ENCODE measurements at regions not wholly inside any gene's neighbourhood (a gene's known extent, or its start where the extent isn't known, plus 50 kb on each side); places are given as distances from the start of the nearest gene placed in this dataset.

GRCh38 chrX:122248681-122249080 lies 935.4 kb upstream of the GRIA3 start:
- intact Hi-C loops (cut with micrococcal nuclease; ENCODE audit: unreplicated experiment), result no loop called here
- H3K36me3 ChIP-seq (ENCODE audit: control insufficient read depth in 2 of 2, insufficient read depth in 2 of 2, low read length in 1 of 2), result no peaks in the 10 kb centered on the region
- no TSS peak for BruUV-seq (replicated peaks)
- no peak overlapping the region for H3K9ac ChIP-seq (ENCODE audit: control insufficient read depth, insufficient read depth, low read length)
- ATAC-seq, result no peak
- no peak for DNase-seq (ENCODE audit: low read depth, low spot score)
- POLR2A ChIA-PET, result no interaction called here
- H3K4me3 ChIP-seq, result no peak overlapping the region
- no peaks in the 10 kb centered on the region for H4K20me1 ChIP-seq (ENCODE audit: control insufficient read depth, insufficient read depth)
- FAIRE-seq, result no peak
- no peaks in the 10 kb centered on the region for H3K9me3 ChIP-seq (replicated peaks; ENCODE audit: control insufficient read depth, insufficient read depth, low read length)
- SMC1A ChIA-PET (ENCODE audit: uncharacterized antibody, unreplicated experiment), result interaction anchor here (1.4 kb wide), 1 partner anchor 19 kb away, joined by 3 read pairs; no protein-coding TSS in a partner anchor
- H3K4me2 ChIP-seq (ENCODE audit: control insufficient read depth, insufficient read depth), result no peak overlapping the region
- in situ Hi-C loops (cut with MboI), result no loop called here
- H3K27ac ChIP-seq (ENCODE audit: control insufficient read depth, insufficient read depth), result no peak overlapping the region
- no peak for TF ChIP-seq MYC (IDR thresholded peaks at IDR 0.05; ENCODE audit: insufficient read depth, insufficient read length, insufficient replicate concordance, low read length, severe bottlenecking)
- TF ChIP-seq, protein P1, sequence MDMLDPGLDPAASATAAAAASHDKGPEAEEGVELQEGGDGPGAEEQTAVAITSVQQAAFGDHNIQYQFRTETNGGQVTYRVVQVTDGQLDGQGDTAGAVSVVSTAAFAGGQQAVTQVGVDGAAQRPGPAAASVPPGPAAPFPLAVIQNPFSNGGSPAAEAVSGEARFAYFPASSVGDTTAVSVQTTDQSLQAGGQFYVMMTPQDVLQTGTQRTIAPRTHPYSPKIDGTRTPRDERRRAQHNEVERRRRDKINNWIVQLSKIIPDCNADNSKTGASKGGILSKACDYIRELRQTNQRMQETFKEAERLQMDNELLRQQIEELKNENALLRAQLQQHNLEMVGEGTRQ (IDR thresholded peaks at IDR 0.05; ENCODE audit: borderline replicate concordance, low read depth, low read length), result no peak
- no peak for TF ChIP-seq IKZF1 (conservative IDR thresholded peaks at IDR 0.05)
- no peaks in the 10 kb centered on the region for H3K27me3 ChIP-seq (replicated peaks in 1 of 2; ENCODE audit: control insufficient read depth in 2 of 2, insufficient read depth in 2 of 2, low read length in 1 of 2)
- CTCF ChIA-PET, result no interaction called here
- no peaks in the 10 kb centered on the region for H3K4me1 ChIP-seq (ENCODE audit: control insufficient read depth, insufficient read depth, low read length)
- no peaks in the 10 kb centered on the region for H3K79me2 ChIP-seq (ENCODE audit: control insufficient read depth, insufficient read depth, low read length)
- RAD21 ChIA-PET (ENCODE audit: unreplicated experiment), result no interaction called here
- H2AFZ ChIP-seq (ENCODE audit: control insufficient read depth, low read depth, low read length), result no peak overlapping the region

- POLR2A ChIA-PET, result no interaction called here
- FAIRE-seq (no peak), DNase-seq (ENCODE audit: low read depth, low spot score) (no peak), ATAC-seq (no peak)
- in situ Hi-C loops (cut with MboI), result no loop called here
- Histone ChIP-seq H3K9me3 (replicated peaks; ENCODE audit: control insufficient read depth, insufficient read depth, low read length) (no peaks in the 10 kb centered on the region), H3K36me3 (ENCODE audit: control insufficient read depth in 2 of 2, insufficient read depth in 2 of 2, low read length in 1 of 2) (no peaks in the 10 kb centered on the region), H4K20me1 (ENCODE audit: control insufficient read depth, insufficient read depth) (no peaks in the 10 kb centered on the region), H3K9ac (ENCODE audit: control insufficient read depth, insufficient read depth, low read length) (no peak overlapping the region), H3K27me3 (replicated peaks in 1 of 2; ENCODE audit: control insufficient read depth in 2 of 2, insufficient read depth in 2 of 2, low read length in 1 of 2) (no peaks in the 10 kb centered on the region), H3K4me3 (no peak overlapping the region), H3K4me1 (ENCODE audit: control insufficient read depth, insufficient read depth, low read length) (no peaks in the 10 kb centered on the region), H3K4me2 (ENCODE audit: control insufficient read depth, insufficient read depth) (no peak overlapping the region), H2AFZ (ENCODE audit: control insufficient read depth, low read depth, low read length) (no peak overlapping the region), H3K79me2 (ENCODE audit: control insufficient read depth, insufficient read depth, low read length) (no peaks in the 10 kb centered on the region), H3K27ac (ENCODE audit: control insufficient read depth, insufficient read depth) (no peak overlapping the region)
- 18% methylated on average over 5 of the region's 5 CpGs for WGBS (ENCODE audit: insufficient coverage, insufficient replicate concordance, low lambda C conversion rate, missing lambda C conversion rate)
- intact Hi-C loops (cut with micrococcal nuclease; ENCODE audit: unreplicated experiment), result no loop called here
- RAD21 ChIA-PET (ENCODE audit: unreplicated experiment), result no interaction called here
- CTCF ChIA-PET, result no interaction called here
- SMC1A ChIA-PET (ENCODE audit: uncharacterized antibody, unreplicated experiment), result interaction anchor here (1.2 kb wide), 1 partner anchor 69 kb away, joined by 3 read pairs; no protein-coding TSS in a partner anchor
- no TSS peak for BruUV-seq (replicated peaks)
- TF ChIP-seq CREM (IDR thresholded peaks at IDR 0.05; ENCODE audit: low read depth), result no peak
- TF ChIP-seq CHD4 (IDR thresholded peaks at IDR 0.05), result no peak
- TF ChIP-seq ZNF217 (IDR thresholded peaks at IDR 0.05), result no peak
- TF ChIP-seq CHD2 (IDR thresholded peaks at IDR 0.05; ENCODE audit: borderline replicate concordance, low read depth, low read length), result no peak
- no peak for TF ChIP-seq ASH2L (IDR thresholded peaks at IDR 0.05; ENCODE audit: borderline replicate concordance, low read depth)
- no peak for TF ChIP-seq RELA (IDR thresholded peaks at IDR 0.05; ENCODE audit: borderline replicate concordance, partially characterized antibody)
- no peak for TF ChIP-seq SIX5 (IDR thresholded peaks at IDR 0.05; ENCODE audit: low read depth, low read length, severe bottlenecking)
- no peak for TF ChIP-seq TAF1 (IDR thresholded peaks at IDR 0.05; ENCODE audit: borderline replicate concordance, low read depth, low read length)
- TF ChIP-seq, protein P2, sequence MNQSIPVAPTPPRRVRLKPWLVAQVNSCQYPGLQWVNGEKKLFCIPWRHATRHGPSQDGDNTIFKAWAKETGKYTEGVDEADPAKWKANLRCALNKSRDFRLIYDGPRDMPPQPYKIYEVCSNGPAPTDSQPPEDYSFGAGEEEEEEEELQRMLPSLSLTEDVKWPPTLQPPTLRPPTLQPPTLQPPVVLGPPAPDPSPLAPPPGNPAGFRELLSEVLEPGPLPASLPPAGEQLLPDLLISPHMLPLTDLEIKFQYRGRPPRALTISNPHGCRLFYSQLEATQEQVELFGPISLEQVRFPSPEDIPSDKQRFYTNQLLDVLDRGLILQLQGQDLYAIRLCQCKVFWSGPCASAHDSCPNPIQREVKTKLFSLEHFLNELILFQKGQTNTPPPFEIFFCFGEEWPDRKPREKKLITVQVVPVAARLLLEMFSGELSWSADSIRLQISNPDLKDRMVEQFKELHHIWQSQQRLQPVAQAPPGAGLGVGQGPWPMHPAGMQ (IDR thresholded peaks at IDR 0.05; ENCODE audit: borderline replicate concordance), result no peak
- no peak for TF ChIP-seq ETV6 (conservative IDR thresholded peaks at IDR 0.05 in 1 of 2, IDR thresholded peaks at IDR 0.05 in 1 of 2; ENCODE audit: borderline replicate concordance in 1 of 2, low read depth in 1 of 2)
- TF ChIP-seq LARP7 (IDR thresholded peaks at IDR 0.05), result no peak
- TF ChIP-seq IKZF2 (IDR thresholded peaks at IDR 0.05), result no peak
- no peak for TF ChIP-seq HDAC6 (IDR thresholded peaks at IDR 0.05; ENCODE audit: unreplicated experiment)
These were observed 931.6 kb upstream of the GRIA3 start for GRCh38 chrX:122252454-122252853.

Data from GM12878 (cell line).